ENCODE measurements at regions not wholly inside any gene's neighbourhood (a gene's known extent, or its start where the extent isn't known, plus 50 kb on each side); places are given as distances from the start of the nearest gene placed in this dataset.

GRCh38 chrX:96311366-96311765, 373.3 kb upstream of the DIAPH2 start:
- H3K27ac ChIP-seq (ENCODE audit: low read depth in 1 of 2, low read length in 2 of 2): no peak overlapping the region
- no peaks in the 10 kb centered on the region for H3K4me1 ChIP-seq (ENCODE audit: control insufficient read depth in 1 of 2, insufficient read depth in 2 of 2, low read length in 2 of 2)
- DNase-seq: no peak
- H3K9me3 ChIP-seq (ENCODE audit: control insufficient read depth, low read length): no peaks in the 10 kb centered on the region
- intact Hi-C loops (cut with DNase I): no loop called here
- no peaks in the 10 kb centered on the region for H3K36me3 ChIP-seq (ENCODE audit: control insufficient read depth in 1 of 2, insufficient read depth in 2 of 2, low read length in 1 of 2)
- no peak for ATAC-seq (ENCODE audit: low FRiP score)
- no peaks in the 10 kb centered on the region for H3K27me3 ChIP-seq (ENCODE audit: control insufficient read depth in 1 of 2, insufficient read depth in 2 of 2, low read length in 1 of 2)
- WGBS, 2 donors: 23 to 53% methylated on average over 1 of the region's 1 CpG
- no peak overlapping the region for H3K4me3 ChIP-seq (ENCODE audit: low read length in 2 of 2)

GRCh38 chrX:96314985-96315384, 369.7 kb upstream of the DIAPH2 start:
- 51 to 55% methylated on average over 2 of the region's 2 CpGs for WGBS, 2 donors

GRCh38 chrX:96361844-96362243, 322.8 kb upstream of the DIAPH2 start:
- WGBS, 2 donors: 62 to 81% methylated on average over 3 of the region's 3 CpGs
- H3K9me3 ChIP-seq (ENCODE audit: control insufficient read depth, low read length): no peaks in the 10 kb centered on the region
- ATAC-seq (ENCODE audit: low FRiP score) (no peak), DNase-seq (no peak)
- H3K4me1 ChIP-seq (ENCODE audit: control insufficient read depth in 1 of 2, insufficient read depth in 2 of 2, low read length in 2 of 2): no peaks in the 10 kb centered on the region
- no peak overlapping the region for H3K4me3 ChIP-seq (ENCODE audit: low read length in 2 of 2)
- H3K36me3 ChIP-seq (ENCODE audit: control insufficient read depth in 1 of 2, insufficient read depth in 2 of 2, low read length in 1 of 2): no peaks in the 10 kb centered on the region
- no peaks in the 10 kb centered on the region for H3K27me3 ChIP-seq (ENCODE audit: control insufficient read depth in 1 of 2, insufficient read depth in 2 of 2, low read length in 1 of 2)
- intact Hi-C loops (cut with DNase I): no loop called here
- H3K27ac ChIP-seq (ENCODE audit: low read depth in 1 of 2, low read length in 2 of 2): no peak overlapping the region

More at GRCh38 chrX:96314985-96315384, 369.7 kb upstream of the DIAPH2 start:
- ATAC-seq (ENCODE audit: low FRiP score) (no peak), DNase-seq (peak in 1 of 2 donors; percentile 21)
- intact Hi-C loops (cut with DNase I): no loop called here
- no peaks in the 10 kb centered on the region for H3K27me3 ChIP-seq (ENCODE audit: control insufficient read depth in 1 of 2, insufficient read depth in 2 of 2, low read length in 1 of 2)
- H3K4me1 ChIP-seq (ENCODE audit: control insufficient read depth in 1 of 2, insufficient read depth in 2 of 2, low read length in 2 of 2): no peaks in the 10 kb centered on the region
- no peak overlapping the region for H3K27ac ChIP-seq (ENCODE audit: low read depth in 1 of 2, low read length in 2 of 2)
- no peak overlapping the region for H3K4me3 ChIP-seq (ENCODE audit: low read length in 2 of 2)
- no peaks in the 10 kb centered on the region for H3K9me3 ChIP-seq (ENCODE audit: control insufficient read depth, low read length)
- no peaks in the 10 kb centered on the region for H3K36me3 ChIP-seq (ENCODE audit: control insufficient read depth in 1 of 2, insufficient read depth in 2 of 2, low read length in 1 of 2)

- H3K27ac ChIP-seq (ENCODE audit: low read depth in 1 of 2, low read length in 2 of 2): no peak overlapping the region
- DNase-seq (no peak), ATAC-seq (ENCODE audit: low FRiP score) (peak; percentile 71)
- intact Hi-C loops (cut with DNase I): no loop called here
- no peaks in the 10 kb centered on the region for H3K4me1 ChIP-seq (ENCODE audit: control insufficient read depth in 1 of 2, insufficient read depth in 2 of 2, low read length in 2 of 2)
- 11 to 21% methylated on average over 7 of the region's 7 CpGs for WGBS, 2 donors
- H3K9me3 ChIP-seq (ENCODE audit: control insufficient read depth, low read length): no peaks in the 10 kb centered on the region
- no peaks in the 10 kb centered on the region for H3K36me3 ChIP-seq (ENCODE audit: control insufficient read depth in 1 of 2, insufficient read depth in 2 of 2, low read length in 1 of 2)
- peak overlapping the region in 1 of 2 donors; percentile 59 for H3K4me3 ChIP-seq (ENCODE audit: low read length in 2 of 2)
- H3K27me3 ChIP-seq (ENCODE audit: control insufficient read depth in 1 of 2, insufficient read depth in 2 of 2, low read length in 1 of 2): no peaks in the 10 kb centered on the region
Observed at GRCh38 chrX:96372313-96373046, 312.2 kb upstream of the DIAPH2 start.

GRCh38 chrX:96373047-96373355, 311.6 kb upstream of the DIAPH2 start:
- 35 to 37% methylated on average over 4 of the region's 4 CpGs for WGBS, 2 donors
- Histone ChIP-seq H3K27me3 (ENCODE audit: control insufficient read depth in 1 of 2, insufficient read depth in 2 of 2, low read length in 1 of 2) (no peaks in the 10 kb centered on the region), H3K36me3 (ENCODE audit: control insufficient read depth in 1 of 2, insufficient read depth in 2 of 2, low read length in 1 of 2) (no peaks in the 10 kb centered on the region), H3K9me3 (ENCODE audit: control insufficient read depth, low read length) (no peaks in the 10 kb centered on the region), H3K4me1 (ENCODE audit: control insufficient read depth in 1 of 2, insufficient read depth in 2 of 2, low read length in 2 of 2) (no peaks in the 10 kb centered on the region), H3K4me3 (ENCODE audit: low read length in 2 of 2) (no peak overlapping the region), H3K27ac (ENCODE audit: low read depth in 1 of 2, low read length in 2 of 2) (no peak overlapping the region)
- DNase-seq: no peak
- intact Hi-C loops (cut with DNase I): no loop called here
- no peak for ATAC-seq (ENCODE audit: low FRiP score)

- WGBS, 2 donors: 37 to 41% methylated on average over 2 of the region's 2 CpGs
- DNase-seq (no peak), ATAC-seq (ENCODE audit: low FRiP score) (no peak)
- no peak overlapping the region for H3K27ac ChIP-seq (ENCODE audit: low read depth in 1 of 2, low read length in 2 of 2)
- H3K9me3 ChIP-seq (ENCODE audit: control insufficient read depth, low read length): no peaks in the 10 kb centered on the region
- no peaks in the 10 kb centered on the region for H3K4me1 ChIP-seq (ENCODE audit: control insufficient read depth in 1 of 2, insufficient read depth in 2 of 2, low read length in 2 of 2)
- intact Hi-C loops (cut with DNase I): no loop called here
- H3K36me3 ChIP-seq (ENCODE audit: control insufficient read depth in 1 of 2, insufficient read depth in 2 of 2, low read length in 1 of 2): no peaks in the 10 kb centered on the region
- H3K4me3 ChIP-seq (ENCODE audit: low read length in 2 of 2): no peak overlapping the region
- H3K27me3 ChIP-seq (ENCODE audit: control insufficient read depth in 1 of 2, insufficient read depth in 2 of 2, low read length in 1 of 2): no peaks in the 10 kb centered on the region
Observed at GRCh38 chrX:96376266-96376665, 308.4 kb upstream of the DIAPH2 start.

- no peak overlapping the region for H3K4me3 ChIP-seq (ENCODE audit: low read length in 2 of 2)
- no peaks in the 10 kb centered on the region for H3K4me1 ChIP-seq (ENCODE audit: control insufficient read depth in 1 of 2, insufficient read depth in 2 of 2, low read length in 2 of 2)
- DNase-seq (no peak), ATAC-seq (ENCODE audit: low FRiP score) (no peak)
- H3K9me3 ChIP-seq (ENCODE audit: control insufficient read depth, low read length): no peaks in the 10 kb centered on the region
- intact Hi-C loops (cut with DNase I): no loop called here
- no peak overlapping the region for H3K27ac ChIP-seq (ENCODE audit: low read depth in 1 of 2, low read length in 2 of 2)
- H3K36me3 ChIP-seq (ENCODE audit: control insufficient read depth in 1 of 2, insufficient read depth in 2 of 2, low read length in 1 of 2): no peaks in the 10 kb centered on the region
- WGBS, 2 donors: 16 to 18% methylated on average over 1 of the region's 1 CpG
- no peaks in the 10 kb centered on the region for H3K27me3 ChIP-seq (ENCODE audit: control insufficient read depth in 1 of 2, insufficient read depth in 2 of 2, low read length in 1 of 2)
Observed at GRCh38 chrX:96379951-96380350, 304.7 kb upstream of the DIAPH2 start.

- no peaks in the 10 kb centered on the region for H3K27me3 ChIP-seq (ENCODE audit: control insufficient read depth in 1 of 2, insufficient read depth in 2 of 2, low read length in 1 of 2)
- H3K36me3 ChIP-seq (ENCODE audit: control insufficient read depth in 1 of 2, insufficient read depth in 2 of 2, low read length in 1 of 2): no peaks in the 10 kb centered on the region
- H3K4me3 ChIP-seq (ENCODE audit: low read length in 2 of 2): no peak overlapping the region
- DNase-seq (no peak), ATAC-seq (ENCODE audit: low FRiP score) (no peak)
- H3K4me1 ChIP-seq (ENCODE audit: control insufficient read depth in 1 of 2, insufficient read depth in 2 of 2, low read length in 2 of 2): no peaks in the 10 kb centered on the region
- H3K27ac ChIP-seq (ENCODE audit: low read depth in 1 of 2, low read length in 2 of 2): no peak overlapping the region
- intact Hi-C loops (cut with DNase I): no loop called here
- no peaks in the 10 kb centered on the region for H3K9me3 ChIP-seq (ENCODE audit: control insufficient read depth, low read length)
Observed at GRCh38 chrX:96382018-96382417, 302.6 kb upstream of the DIAPH2 start.

GRCh38 chrX:96383428-96383827, 301.2 kb upstream of the DIAPH2 start:
- no peak overlapping the region for H3K4me3 ChIP-seq (ENCODE audit: low read length in 2 of 2)
- no peaks in the 10 kb centered on the region for H3K4me1 ChIP-seq (ENCODE audit: control insufficient read depth in 1 of 2, insufficient read depth in 2 of 2, low read length in 2 of 2)
- H3K36me3 ChIP-seq (ENCODE audit: control insufficient read depth in 1 of 2, insufficient read depth in 2 of 2, low read length in 1 of 2): no peaks in the 10 kb centered on the region
- ATAC-seq (ENCODE audit: low FRiP score) (no peak), DNase-seq (no peak)
- 55 to 75% methylated on average over 2 of the region's 2 CpGs for WGBS, 2 donors
- no peaks in the 10 kb centered on the region for H3K9me3 ChIP-seq (ENCODE audit: control insufficient read depth, low read length)
- intact Hi-C loops (cut with DNase I): no loop called here
- no peaks in the 10 kb centered on the region for H3K27me3 ChIP-seq (ENCODE audit: control insufficient read depth in 1 of 2, insufficient read depth in 2 of 2, low read length in 1 of 2)
- no peak overlapping the region for H3K27ac ChIP-seq (ENCODE audit: low read depth in 1 of 2, low read length in 2 of 2)

All from aorta (tissue), 5 donors.